SH-SY5Y (cell line): ENCODE measurements at regions not wholly inside any gene's neighbourhood (a gene's known extent, or its start where the extent isn't known, plus 50 kb on each side); places are given as distances from the start of the nearest gene placed in this dataset.

Experiments
- GATA2 ChIP-seq: IDR thresholded peaks from 2 replicates; pipeline ENCODE4 v1.6.1; 2011; ENCODE audit warnings: mild to moderate bottlenecking, low read depth, low read length
- GATA3 ChIP-seq: IDR thresholded peaks from 2 replicates; pipeline ENCODE4 v1.6.1; 2011; ENCODE audit warnings: low read depth, mild to moderate bottlenecking, low read length, moderate library complexity

- TF ChIP-seq GATA2 (no peak), GATA3 (no peak)
Observed at GRCh38 chr2:37457401-37457901, 113.0 kb downstream of the QPCT start.
